ENCODE measurements at regions not wholly inside any gene's neighbourhood (a gene's known extent, or its start where the extent isn't known, plus 50 kb on each side); places are given as distances from the start of the nearest gene placed in this dataset.

GRCh38 chr10:29715296-29715695 lies 80.5 kb upstream of the SVIL start:
- ATAC-seq (no peak), DNase-seq (ENCODE audit: low read depth, low spot score) (no peak), FAIRE-seq (no peak)
- RAD21 ChIA-PET (ENCODE audit: unreplicated experiment), result no interaction called here
- POLR2A ChIA-PET, result no interaction called here
- TF ChIP-seq CTCF (IDR thresholded peaks at IDR 0.05 in 2 of 3, conservative IDR thresholded peaks at IDR 0.05 in 1 of 3; ENCODE audit: control insufficient read depth in 2 of 3, extremely low read depth in 1 of 3, insufficient read depth in 1 of 3, low read depth in 3 of 3, low read length in 3 of 3) (no peak), MEF2B (IDR thresholded peaks at IDR 0.05; ENCODE audit: partially characterized antibody, poor library complexity, severe bottlenecking) (no peak), ATF7 (IDR thresholded peaks at IDR 0.05; ENCODE audit: low read depth) (no peak), SREBF1 (IDR thresholded peaks at IDR 0.05; ENCODE audit: low read length) (no peak), SKIL (IDR thresholded peaks at IDR 0.05; ENCODE audit: low read depth, poor library complexity, severe bottlenecking) (no peak), SRF (IDR thresholded peaks at IDR 0.05; ENCODE audit: low read depth in 2 of 2, low read length in 2 of 2) (no peak), ATF2 (IDR thresholded peaks at IDR 0.05; ENCODE audit: low read length) (no peak), NKRF (conservative IDR thresholded peaks at IDR 0.05) (no peak)
- BruUV-seq (replicated peaks), result no TSS peak
- Histone ChIP-seq H2AFZ (ENCODE audit: control insufficient read depth, low read depth, low read length) (no peak overlapping the region), H3K4me3 (no peak overlapping the region), H3K79me2 (ENCODE audit: control insufficient read depth, insufficient read depth, low read length) (no peaks in the 10 kb centered on the region), H3K4me1 (ENCODE audit: control insufficient read depth, insufficient read depth, low read length) (no peaks in the 10 kb centered on the region), H3K27ac (ENCODE audit: control insufficient read depth, insufficient read depth) (no peak overlapping the region), H3K4me2 (ENCODE audit: control insufficient read depth, insufficient read depth) (no peak overlapping the region), H3K9me3 (replicated peaks; ENCODE audit: control insufficient read depth, insufficient read depth, low read length) (no peaks in the 10 kb centered on the region; the same call in 2 of the 3 replicates), H4K20me1 (ENCODE audit: control insufficient read depth, insufficient read depth) (no peaks in the 10 kb centered on the region), H3K9ac (ENCODE audit: control insufficient read depth, insufficient read depth, low read length) (no peak overlapping the region), H3K36me3 (ENCODE audit: control insufficient read depth in 2 of 2, insufficient read depth in 2 of 2, low read length in 1 of 2) (no peaks in the 10 kb centered on the region), H3K27me3 (replicated peaks in 1 of 2; ENCODE audit: control insufficient read depth in 2 of 2, insufficient read depth in 2 of 2, low read length in 1 of 2) (no peaks in the 10 kb centered on the region)
- CTCF ChIA-PET, result no interaction called here
- intact Hi-C loops (cut with micrococcal nuclease; ENCODE audit: unreplicated experiment) (no loop called here), in situ Hi-C loops (cut with MboI) (no loop called here)
- SMC1A ChIA-PET (ENCODE audit: uncharacterized antibody, unreplicated experiment), result interaction anchor here (0.9 kb wide), 1 partner anchor 27 kb away, joined by 4 read pairs; no protein-coding TSS in a partner anchor
- WGBS (ENCODE audit: insufficient coverage, insufficient replicate concordance, low lambda C conversion rate, missing lambda C conversion rate), result 50% methylated on average over 2 of the region's 2 CpGs
